Astrocyte of the cerebellum (primary cell): ENCODE measurements at regions not wholly inside any gene's neighbourhood (a gene's known extent, or its start where the extent isn't known, plus 50 kb on each side); places are given as distances from the start of the nearest gene placed in this dataset.

Source experiments
- DNase-seq: peaks from one replicate; pipeline ENCODE4 v3.0.0-alpha.2; 2011; ENCODE audit warnings: low read depth
- H3K4me3 ChIP-seq: 2 replicates; pipeline ENCODE4 v1.5.1; 2011; ENCODE audit warnings: mild to moderate bottlenecking, low read depth, low read length, moderate library complexity
- in situ Hi-C: cut with HindIII; loops from 2 replicates; pipeline ENCODE4 v1.10.0; 2017; ENCODE audit warnings: low sequenced_read_pairs
- TF ChIP-seq, protein P1 (sequence below): IDR thresholded peaks from 2 replicates; pipeline ENCODE4 v1.5.1; 2012; ENCODE audit warnings: low read length, low read depth, moderate library complexity, mild to moderate bottlenecking; ENCODE audit errors: missing control alignments

DNA sequence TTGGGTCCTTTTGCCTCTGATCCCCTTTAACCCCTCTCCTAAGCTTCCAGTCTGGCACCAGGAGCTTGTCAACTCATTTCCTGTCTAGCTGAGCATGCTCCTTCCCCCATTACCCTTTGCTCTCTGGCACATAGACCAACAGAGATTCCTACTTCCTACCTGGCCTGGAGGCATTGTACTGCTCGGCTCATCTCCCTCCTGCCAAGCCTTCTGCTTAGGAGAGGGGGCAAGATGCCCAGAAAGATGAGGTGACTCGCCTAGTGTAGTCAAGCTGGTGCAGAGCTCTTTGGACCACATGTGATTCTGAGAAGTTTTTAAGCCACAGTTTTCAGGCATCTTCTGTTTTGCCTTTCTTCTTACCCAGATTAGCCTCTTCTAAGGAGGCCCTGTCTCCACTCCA lies 95.4 kb downstream of the ZNF621 start:
- DNase-seq = no peak
- no peak overlapping the region for H3K4me3 ChIP-seq
- TF ChIP-seq, protein P1, sequence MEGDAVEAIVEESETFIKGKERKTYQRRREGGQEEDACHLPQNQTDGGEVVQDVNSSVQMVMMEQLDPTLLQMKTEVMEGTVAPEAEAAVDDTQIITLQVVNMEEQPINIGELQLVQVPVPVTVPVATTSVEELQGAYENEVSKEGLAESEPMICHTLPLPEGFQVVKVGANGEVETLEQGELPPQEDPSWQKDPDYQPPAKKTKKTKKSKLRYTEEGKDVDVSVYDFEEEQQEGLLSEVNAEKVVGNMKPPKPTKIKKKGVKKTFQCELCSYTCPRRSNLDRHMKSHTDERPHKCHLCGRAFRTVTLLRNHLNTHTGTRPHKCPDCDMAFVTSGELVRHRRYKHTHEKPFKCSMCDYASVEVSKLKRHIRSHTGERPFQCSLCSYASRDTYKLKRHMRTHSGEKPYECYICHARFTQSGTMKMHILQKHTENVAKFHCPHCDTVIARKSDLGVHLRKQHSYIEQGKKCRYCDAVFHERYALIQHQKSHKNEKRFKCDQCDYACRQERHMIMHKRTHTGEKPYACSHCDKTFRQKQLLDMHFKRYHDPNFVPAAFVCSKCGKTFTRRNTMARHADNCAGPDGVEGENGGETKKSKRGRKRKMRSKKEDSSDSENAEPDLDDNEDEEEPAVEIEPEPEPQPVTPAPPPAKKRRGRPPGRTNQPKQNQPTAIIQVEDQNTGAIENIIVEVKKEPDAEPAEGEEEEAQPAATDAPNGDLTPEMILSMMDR = no peak
- in situ Hi-C loops = no loop called here

DNA sequence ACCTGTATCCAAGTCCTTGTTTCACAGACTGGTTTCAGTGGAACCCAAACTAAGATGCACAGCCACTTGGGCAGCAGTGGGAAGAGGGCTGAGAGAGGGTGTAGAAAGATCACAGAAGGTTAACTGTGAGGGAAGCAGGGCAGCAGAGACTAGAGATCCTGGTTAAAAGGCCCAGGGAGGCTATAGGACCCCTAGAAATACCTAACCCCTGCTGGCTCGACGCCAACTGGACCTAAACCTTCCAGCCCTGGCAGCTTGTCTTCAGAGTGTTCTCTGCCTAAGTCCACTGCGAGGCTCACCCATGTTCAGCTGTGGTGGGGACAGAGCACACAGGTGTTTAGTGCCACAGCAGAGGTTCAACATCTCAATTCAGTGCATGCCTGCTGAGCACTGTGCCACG lies 96.5 kb downstream of the ZNF621 start:
- TF ChIP-seq, protein P1 = no peak
- in situ Hi-C loops = no loop called here

DNA sequence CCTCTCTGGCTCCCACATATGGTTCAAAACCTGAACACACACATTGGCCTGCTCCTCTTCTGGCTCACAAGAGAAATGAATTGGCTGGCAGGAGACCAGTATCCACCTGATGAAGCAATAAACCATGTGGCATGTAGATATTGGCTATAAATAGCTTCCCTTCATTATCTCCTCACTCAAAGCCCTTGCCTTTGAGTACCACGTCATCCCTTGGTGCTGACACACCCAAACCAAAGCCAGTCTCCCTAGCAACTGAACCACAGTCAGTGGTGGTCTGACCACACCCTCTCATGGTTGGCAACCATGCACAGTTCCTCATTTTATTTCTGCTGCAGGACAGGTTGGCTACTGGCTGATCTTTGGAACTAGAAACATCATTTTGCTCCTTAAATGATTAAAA lies 98.8 kb downstream of the ZNF621 start:
- DNase-seq = no peak
- H3K4me3 ChIP-seq = no peak overlapping the region
- TF ChIP-seq, protein P1 = no peak
- in situ Hi-C loops = no loop called here

More for the DNA sequence above, 96.5 kb downstream of the ZNF621 start:
- no peak overlapping the region for H3K4me3 ChIP-seq
- no peak for DNase-seq

DNA sequence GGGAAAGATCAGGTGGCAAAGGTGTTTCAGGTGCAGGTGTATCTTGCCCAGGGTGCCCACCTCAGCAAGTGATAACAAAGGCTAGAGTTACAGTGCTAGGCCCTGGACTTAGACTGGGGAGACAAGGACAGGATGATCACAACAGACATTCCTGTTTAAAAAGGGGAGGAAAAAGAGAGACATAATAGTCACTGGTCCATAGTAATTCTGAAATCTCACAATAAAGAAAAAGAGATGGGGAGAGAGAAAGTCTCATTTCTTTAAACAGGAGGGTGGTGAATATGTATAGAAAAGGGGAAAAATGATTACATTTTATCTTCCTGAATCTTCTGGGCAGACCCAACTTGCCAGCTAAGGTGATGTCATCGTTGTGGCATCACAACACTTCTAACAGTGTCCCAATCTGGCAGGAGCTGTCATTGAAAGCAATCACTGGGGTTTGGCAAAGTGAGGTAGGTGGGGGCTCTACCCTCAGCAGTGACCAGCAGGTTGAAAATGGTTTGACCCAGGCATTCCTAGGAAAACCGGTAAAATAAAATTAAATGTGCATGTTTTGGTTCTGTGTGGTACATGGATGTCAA lies 99.5 kb downstream of the ZNF621 start:
- TF ChIP-seq, protein P1 = no peak
- no peak overlapping the region for H3K4me3 ChIP-seq
- no peak for DNase-seq
- in situ Hi-C loops = no loop called here

DNA sequence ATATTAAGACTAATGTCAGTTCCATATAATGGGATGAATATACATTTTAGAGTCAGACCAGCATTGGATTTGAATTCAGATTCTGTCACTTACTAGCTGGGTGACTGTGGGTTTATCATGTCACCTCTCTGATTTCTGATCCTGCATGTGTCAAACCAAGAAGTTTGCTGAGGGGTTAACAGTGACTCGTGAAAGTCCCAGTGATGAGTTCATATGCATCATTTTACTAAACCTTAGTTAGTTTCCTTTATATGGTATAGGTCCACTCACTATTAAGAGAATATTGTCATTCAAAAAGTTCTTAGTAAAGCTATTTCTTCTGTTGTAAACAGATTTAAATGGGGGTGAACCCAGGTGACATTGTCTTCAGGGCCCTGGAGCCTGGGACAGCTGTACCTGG lies 102.3 kb downstream of the ZNF621 start:
- DNase-seq = no peak
- TF ChIP-seq, protein P1 = no peak
- in situ Hi-C loops = no loop called here
- H3K4me3 ChIP-seq = no peak overlapping the region

DNA sequence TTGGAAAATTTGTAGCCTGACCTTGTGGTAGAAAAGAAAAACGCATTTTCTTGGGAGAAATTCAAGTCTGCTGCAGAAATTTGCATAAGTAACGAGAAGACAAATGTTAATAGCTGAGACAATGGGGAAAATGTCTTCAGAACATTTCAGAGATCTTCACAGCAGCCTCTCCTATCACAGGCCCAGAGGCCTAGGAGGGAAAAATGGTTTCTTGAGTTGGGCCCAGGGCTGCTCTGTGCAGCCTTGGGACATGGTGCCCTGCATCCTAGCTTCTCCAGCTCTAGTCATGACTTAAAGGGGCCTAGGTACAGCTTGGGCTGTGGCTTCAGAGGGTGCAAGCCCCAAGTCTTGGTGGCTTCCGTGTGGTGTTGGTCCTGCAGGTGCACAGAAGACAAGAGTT lies 104.2 kb downstream of the ZNF621 start:
- DNase-seq = no peak
- H3K4me3 ChIP-seq = no peak overlapping the region
- in situ Hi-C loops = no loop called here
- TF ChIP-seq, protein P1 = no peak
